SU-DHL-6 (cell line): ENCODE measurements at regions not wholly inside any gene's neighbourhood (a gene's known extent, or its start where the extent isn't known, plus 50 kb on each side); places are given as distances from the start of the nearest gene placed in this dataset.

ENCODE experiments used
- H2AFZ ChIP-seq: fragments of 200-600 bp; sonication (generic); 2 replicates; pipeline ENCODE4 v1.6.1; 2014; ENCODE audit warnings: low read depth, mild to moderate bottlenecking, moderate library complexity, mixed read lengths, antibody characterized with exemption, low read length; ENCODE audit not compliant: severe bottlenecking
- H3F3A ChIP-seq: fragments of 200-600 bp; shearing (Covaris generic); 2 replicates; pipeline ENCODE4 v1.6.0; 2016; ENCODE audit warnings: antibody characterized with exemption, mild to moderate bottlenecking; ENCODE audit not compliant: insufficient read depth
- H3K27ac ChIP-seq: fragments of 200-600 bp; sonication (generic); 2 replicates; pipeline ENCODE4 v1.5.1; 2016; ENCODE audit warnings: low read depth, mild to moderate bottlenecking, low read length, moderate library complexity, mixed read lengths
- H3K27me3 ChIP-seq: fragments of 200-600 bp; sonication (generic), shearing (Covaris generic); 2 replicates; pipeline ENCODE4 v1.6.0; 2014; ENCODE audit warnings: mild to moderate bottlenecking, low read length
- H3K36me3 ChIP-seq: fragments of 200-600 bp; sonication (generic); 2 replicates; pipeline ENCODE4 v1.6.1; 2014; ENCODE audit warnings: mild to moderate bottlenecking, low read length, mixed read lengths
- H3K4me2 ChIP-seq: fragments of 300-600, 200-600 bp; shearing (Covaris generic), sonication (generic); 2 replicates; pipeline ENCODE4 v1.6.0; 2014; ENCODE audit warnings: low read length, low read depth, mild to moderate bottlenecking; ENCODE audit not compliant: poor library complexity, severe bottlenecking
- H3K4me3 ChIP-seq: fragments of 200-600 bp; sonication (generic); 2 replicates; pipeline ENCODE4 v1.5.1; 2014; ENCODE audit warnings: antibody characterized with exemption, low read length, mild to moderate bottlenecking, mixed read lengths; ENCODE audit not compliant: insufficient read depth, poor library complexity, severe bottlenecking
- H3K79me2 ChIP-seq: fragments of 200-600 bp; sonication (generic); 2 replicates; pipeline ENCODE4 v1.6.1; 2014; ENCODE audit warnings: mild to moderate bottlenecking, low read length, moderate library complexity; ENCODE audit not compliant: insufficient read depth
- H3K9ac ChIP-seq: fragments of 200-600 bp; sonication (generic); 2 replicates; pipeline ENCODE4 v1.7.0; 2014; ENCODE audit warnings: mild to moderate bottlenecking, low read length
- H3K9me2 ChIP-seq: fragments of 200-600 bp; sonication (generic); replicated peaks from 2 replicates; pipeline ENCODE4 v1.6.1; 2014; ENCODE audit warnings: low read length; ENCODE audit not compliant: insufficient read depth
- H3K9me3 ChIP-seq: fragments of 200-600 bp; sonication (generic); 2 replicates; pipeline ENCODE4 v1.6.1; 2014; ENCODE audit warnings: low read length, mixed read lengths; ENCODE audit not compliant: insufficient read depth
- H4K20me1 ChIP-seq: fragments of 200-600 bp; sonication (generic); 2 replicates; pipeline ENCODE4 v1.6.1; 2014; ENCODE audit warnings: low read depth, mild to moderate bottlenecking, antibody characterized with exemption, low read length, moderate library complexity, mixed read lengths
- EZH2phosphoT487 ChIP-seq: fragments of 200-600 bp; sonication (generic), shearing (Covaris generic); conservative IDR thresholded peaks from 2 replicates; pipeline ENCODE4 v1.6.1; 2018; ENCODE audit warnings: mild to moderate bottlenecking, antibody characterized with exemption, low read length, moderate library complexity, mixed read lengths
- TF ChIP-seq, protein P1 (sequence below): fragments of 200-600 bp; sonication (generic); IDR thresholded peaks from one replicate; pipeline ENCODE4 v1.5.1; 2017; ENCODE audit warnings: antibody characterized with exemption, mild to moderate bottlenecking, low read length, moderate library complexity; ENCODE audit not compliant: insufficient read depth, poor library complexity, severe bottlenecking

DNA sequence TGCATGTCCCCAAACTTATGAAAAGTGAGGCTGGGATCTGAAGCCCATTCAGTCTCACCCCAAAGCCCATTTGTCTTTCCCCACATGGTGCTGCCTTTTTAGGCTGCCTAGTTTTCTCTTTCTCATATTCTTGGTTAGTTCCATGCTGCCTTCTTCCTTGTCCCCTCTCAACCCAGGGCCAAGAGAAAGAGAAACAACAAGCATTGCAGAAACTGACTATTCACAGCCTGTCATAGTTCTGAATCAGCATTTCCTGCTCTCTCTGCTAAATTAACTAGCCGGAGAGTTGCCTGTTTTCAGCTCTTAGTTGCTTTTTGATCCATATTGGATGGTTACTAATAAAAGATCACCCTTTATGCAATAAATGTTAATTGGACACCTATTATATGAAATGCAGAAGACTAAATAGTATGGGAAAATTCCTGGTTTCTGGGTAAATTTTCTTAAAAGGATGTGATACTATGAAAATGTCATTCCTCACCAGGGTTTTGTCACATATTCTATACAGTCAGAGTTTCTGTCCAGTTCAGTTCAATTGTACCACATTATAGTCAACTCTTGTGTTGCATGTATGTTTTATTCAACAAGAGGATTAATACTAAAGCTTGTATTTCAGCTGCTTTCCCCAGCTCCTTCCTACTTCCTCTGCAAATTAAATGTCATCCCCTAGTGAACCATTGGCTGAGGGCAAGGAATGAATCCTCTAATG lies 246.5 kb downstream of the GALR1 start:
- H4K20me1 ChIP-seq: no peaks in the 10 kb centered on the region

DNA sequence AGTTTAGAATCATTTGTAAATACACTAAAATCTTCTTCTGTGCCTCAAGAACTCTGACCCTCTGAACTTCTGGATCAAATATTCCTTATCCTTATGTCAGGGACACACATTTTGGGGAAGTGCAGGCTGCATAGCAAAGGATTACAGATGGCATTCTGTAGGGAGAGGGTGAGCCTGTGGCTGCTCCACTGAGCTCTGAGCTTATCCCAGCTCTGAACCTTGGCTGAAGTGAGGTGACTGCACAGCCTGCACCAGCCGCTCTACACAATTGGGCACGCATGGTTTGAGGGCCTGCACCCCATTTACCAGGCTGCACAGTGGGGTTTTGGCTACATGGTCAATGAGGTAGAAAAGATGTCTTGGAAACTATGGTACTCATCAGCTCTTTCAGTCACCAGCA lies 251.6 kb downstream of the GALR1 start:
- H3K79me2 ChIP-seq: no peaks in the 10 kb centered on the region
- no peak overlapping the region for H3K4me3 ChIP-seq
- H3K9me2 ChIP-seq: no peaks in the 10 kb centered on the region
- no peak overlapping the region for H3K4me2 ChIP-seq
- no peaks in the 10 kb centered on the region for H3F3A ChIP-seq
- H4K20me1 ChIP-seq: no peaks in the 10 kb centered on the region
- H3K27ac ChIP-seq: no peak overlapping the region
- H2AFZ ChIP-seq: no peak overlapping the region
- no peaks in the 10 kb centered on the region for H3K36me3 ChIP-seq
- no peak for TF ChIP-seq EZH2phosphoT487
- TF ChIP-seq, protein P1, sequence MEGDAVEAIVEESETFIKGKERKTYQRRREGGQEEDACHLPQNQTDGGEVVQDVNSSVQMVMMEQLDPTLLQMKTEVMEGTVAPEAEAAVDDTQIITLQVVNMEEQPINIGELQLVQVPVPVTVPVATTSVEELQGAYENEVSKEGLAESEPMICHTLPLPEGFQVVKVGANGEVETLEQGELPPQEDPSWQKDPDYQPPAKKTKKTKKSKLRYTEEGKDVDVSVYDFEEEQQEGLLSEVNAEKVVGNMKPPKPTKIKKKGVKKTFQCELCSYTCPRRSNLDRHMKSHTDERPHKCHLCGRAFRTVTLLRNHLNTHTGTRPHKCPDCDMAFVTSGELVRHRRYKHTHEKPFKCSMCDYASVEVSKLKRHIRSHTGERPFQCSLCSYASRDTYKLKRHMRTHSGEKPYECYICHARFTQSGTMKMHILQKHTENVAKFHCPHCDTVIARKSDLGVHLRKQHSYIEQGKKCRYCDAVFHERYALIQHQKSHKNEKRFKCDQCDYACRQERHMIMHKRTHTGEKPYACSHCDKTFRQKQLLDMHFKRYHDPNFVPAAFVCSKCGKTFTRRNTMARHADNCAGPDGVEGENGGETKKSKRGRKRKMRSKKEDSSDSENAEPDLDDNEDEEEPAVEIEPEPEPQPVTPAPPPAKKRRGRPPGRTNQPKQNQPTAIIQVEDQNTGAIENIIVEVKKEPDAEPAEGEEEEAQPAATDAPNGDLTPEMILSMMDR: no peak
- no peak overlapping the region for H3K9ac ChIP-seq
- no peaks in the 10 kb centered on the region for H3K9me3 ChIP-seq
- H3K27me3 ChIP-seq: no peaks in the 10 kb centered on the region

More for the DNA sequence above, 246.5 kb downstream of the GALR1 start:
- Histone ChIP-seq H3K27ac (no peak overlapping the region), H2AFZ (no peak overlapping the region), H3K27me3 (no peaks in the 10 kb centered on the region), H3K9me2 (no peaks in the 10 kb centered on the region), H3K4me3 (no peak overlapping the region), H3K9ac (no peak overlapping the region), H3F3A (no peaks in the 10 kb centered on the region), H3K79me2 (no peaks in the 10 kb centered on the region), H3K9me3 (no peaks in the 10 kb centered on the region), H3K4me2 (no peak overlapping the region), H3K36me3 (no peaks in the 10 kb centered on the region)
- TF ChIP-seq EZH2phosphoT487: no peak
- TF ChIP-seq, protein P1: no peak

DNA sequence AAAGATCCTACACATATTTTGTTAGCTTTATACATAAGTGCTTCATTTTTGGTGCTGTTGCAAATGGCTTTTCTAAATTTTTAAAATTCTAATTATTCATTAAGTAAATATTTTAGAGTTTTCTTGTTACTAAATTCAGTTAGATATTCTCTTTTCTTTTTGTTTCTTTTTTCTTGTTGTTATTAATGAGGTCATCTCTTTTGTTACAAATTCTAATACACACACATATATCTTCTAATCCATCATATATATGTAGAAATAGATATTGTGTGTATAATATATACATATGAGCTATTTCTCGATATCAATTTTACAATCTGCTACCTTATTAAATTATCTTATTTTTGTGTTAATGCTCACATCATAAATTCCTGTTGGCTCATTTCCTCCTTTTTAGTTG lies 255.9 kb downstream of the GALR1 start:
- Histone ChIP-seq H3K27me3 (no peaks in the 10 kb centered on the region), H2AFZ (no peak overlapping the region)
- TF ChIP-seq EZH2phosphoT487: no peak
- TF ChIP-seq, protein P1: no peak

More for the DNA sequence above, 255.9 kb downstream of the GALR1 start:
- Histone ChIP-seq H3K27ac (no peak overlapping the region), H3F3A (no peaks in the 10 kb centered on the region), H3K9ac (no peak overlapping the region), H3K9me3 (no peaks in the 10 kb centered on the region), H3K4me3 (no peak overlapping the region), H3K4me2 (no peak overlapping the region), H3K9me2 (no peaks in the 10 kb centered on the region), H3K79me2 (no peaks in the 10 kb centered on the region), H3K36me3 (no peaks in the 10 kb centered on the region), H4K20me1 (no peaks in the 10 kb centered on the region)
